H1 (cell line): ENCODE measurements at regions not wholly inside any gene's neighbourhood (a gene's known extent, or its start where the extent isn't known, plus 50 kb on each side); places are given as distances from the start of the nearest gene placed in this dataset.

Experiments used
- CTCF ChIA-PET: fragments of 300-600 bp; sonication (Branson Sonifier 250); formaldehyde crosslinking; loops from one replicate; lab custom pipeline; 2021; ENCODE audit not compliant: partially characterized antibody; lab: Charles Lee
- POLR2A ChIA-PET: fragments of 300-600 bp; sonication (Branson Sonifier 250); formaldehyde crosslinking; loops from one replicate; lab custom pipeline; 2021; ENCODE audit warnings: inconsistent platforms; ENCODE audit not compliant: partially characterized antibody; lab: Charles Lee
- DNase-seq, 2 experiments: peaks; one replicate each; pipeline versions ENCODE4 v3.0.0 to v3.0.0-alpha.2; 2010 to 2022; ENCODE audit warnings: low spot score in 2 of 2, low read depth in 1 of 2, mixed read lengths in 1 of 2
- FAIRE-seq: peaks from 2 replicates; lab custom pipeline; 2011; peaks lifted over from hg19 to GRCh38; lab: Jason Lieb, UNC
- H2AFZ ChIP-seq: 2 replicates; pipeline ENCODE4 v1.8.1; 2012; ENCODE audit warnings: low read length, inconsistent platforms
- H2AK5ac ChIP-seq: 2 replicates; pipeline ENCODE4 v1.6.1; 2013; ENCODE audit warnings: low read depth, low read length
- H2BK120ac ChIP-seq: replicated peaks from 2 replicates; pipeline ENCODE3; 2013; ENCODE audit warnings: low read depth, low read length, inconsistent platforms
- H2BK12ac ChIP-seq: 2 replicates; pipeline ENCODE4 v1.6.1; 2013; ENCODE audit warnings: low read depth, low read length
- H2BK15ac ChIP-seq: 2 replicates; pipeline ENCODE4 v1.6.1; 2013; ENCODE audit warnings: low read length
- H2BK20ac ChIP-seq: 2 replicates; pipeline ENCODE4 v1.6.1; 2013; ENCODE audit warnings: low read length
- H2BK5ac ChIP-seq: 2 replicates; pipeline ENCODE4 v1.6.1; 2013; ENCODE audit warnings: low read depth, low read length
- H3K14ac ChIP-seq: 2 replicates; pipeline ENCODE4 v1.6.1; 2013; ENCODE audit warnings: inconsistent platforms; ENCODE audit not compliant: insufficient read length
- H3K18ac ChIP-seq: 2 replicates; pipeline ENCODE4 v1.6.1; 2013; ENCODE audit warnings: low read length; ENCODE audit errors: extremely low read depth
- H3K23ac ChIP-seq: 2 replicates; pipeline ENCODE4 v1.6.1; 2013; ENCODE audit warnings: inconsistent platforms; ENCODE audit not compliant: insufficient read length
- H3K23me2 ChIP-seq: 2 replicates; pipeline ENCODE4 v1.6.1; 2013; ENCODE audit warnings: low read depth, low read length
- H3K27ac ChIP-seq: 2 replicates; pipeline ENCODE4 v1.6.1; 2011; ENCODE audit warnings: low read depth, low read length, inconsistent platforms
- H3K27me3 ChIP-seq, 4 experiments: replicated peaks in 1 of 4; 1 replicate in 1 of 4; 2 replicates in 3 of 4; pipeline versions ENCODE4 v1.6.1 to v1.8.1; 2011 to 2013; ENCODE audit warnings: low read length in 3 of 4, mild to moderate bottlenecking in 3 of 4, inconsistent platforms in 2 of 4, mixed read lengths in 2 of 4, moderate library complexity in 1 of 4; ENCODE audit not compliant: control insufficient read depth in 3 of 4, insufficient read depth in 3 of 4; ENCODE audit errors: extremely low read depth in 1 of 4
- H3K36me3 ChIP-seq, 4 experiments: 2 replicates each; pipeline versions ENCODE4 v1.6.1 to v1.8.1; 2011 to 2013; ENCODE audit warnings: mild to moderate bottlenecking in 4 of 4, low read length in 3 of 4, moderate library complexity in 2 of 4, control low read depth in 1 of 4, inconsistent platforms in 1 of 4; ENCODE audit not compliant: insufficient read depth in 4 of 4, control insufficient read depth in 2 of 4
- H3K4ac ChIP-seq: replicated peaks from 2 replicates; pipeline ENCODE3; 2013; ENCODE audit warnings: low read length, low read depth, mixed read lengths, inconsistent platforms; ENCODE audit not compliant: insufficient read length
- H3K4me1 ChIP-seq, 4 experiments: replicated peaks in 1 of 4; 1 replicate in 1 of 4; 2 replicates in 3 of 4; pipeline versions ENCODE4 v1.6.1 to v1.8.1; 2011 to 2013; ENCODE audit warnings: low read length in 3 of 4, inconsistent platforms in 2 of 4, mixed read lengths in 1 of 4; ENCODE audit not compliant: insufficient read depth in 4 of 4, control insufficient read depth in 3 of 4
- H3K4me2 ChIP-seq, 2 experiments: 2 replicates each; pipeline versions ENCODE4 v1.6.1 to v1.8.1; 2011 to 2013; ENCODE audit warnings: low read depth in 2 of 2, low read length in 2 of 2, control low read depth in 1 of 2, inconsistent platforms in 1 of 2, mild to moderate bottlenecking in 1 of 2; ENCODE audit not compliant: insufficient read depth in 1 of 2
- H3K4me3 ChIP-seq, 4 experiments: fragments of 200-600, 300-600 bp in 1 of 4; sonication (generic), shearing (Covaris generic), sonication (Bioruptor Twin) in 1 of 4; 2 replicates each; pipeline versions ENCODE4 v1.5.1 to v1.8.1; 2011 to 2016; ENCODE audit warnings: low read length in 4 of 4, low read depth in 3 of 4, control low read depth in 2 of 4, inconsistent platforms in 2 of 4, mild to moderate bottlenecking in 2 of 4, mixed read lengths in 1 of 4, moderate library complexity in 1 of 4; ENCODE audit not compliant: insufficient read depth in 2 of 4; ENCODE audit errors: extremely low read depth in 1 of 4
- H3K56ac ChIP-seq: replicated peaks from 2 replicates; pipeline ENCODE3; 2013; ENCODE audit warnings: low read depth, mild to moderate bottlenecking, mixed read lengths, low read length, inconsistent platforms; ENCODE audit not compliant: insufficient read length
- H3K79me1 ChIP-seq: 2 replicates; pipeline ENCODE4 v1.6.1; 2013; ENCODE audit warnings: low read depth, low read length, control low read depth
- H3K79me2 ChIP-seq, 2 experiments: 2 replicates each; pipeline versions ENCODE4 v1.6.1 to v1.8.1; 2012 to 2013; ENCODE audit warnings: low read length in 2 of 2, mild to moderate bottlenecking in 2 of 2, inconsistent platforms in 1 of 2; ENCODE audit not compliant: insufficient read depth in 2 of 2, control insufficient read depth in 1 of 2
- H3K9ac ChIP-seq, 4 experiments: replicated peaks in 1 of 4; 1 replicate in 1 of 4; 2 replicates in 3 of 4; pipeline versions ENCODE4 v1.6.1 to v1.8.1; 2011 to 2013; ENCODE audit warnings: low read depth in 3 of 4, low read length in 3 of 4, control low read depth in 2 of 4, mild to moderate bottlenecking in 2 of 4, moderate library complexity in 2 of 4, inconsistent platforms in 1 of 4; ENCODE audit errors: extremely low read depth in 1 of 4
- H3K9me3 ChIP-seq, 2 experiments: 2 replicates each; pipeline versions ENCODE4 v1.6.1 to v1.8.1; 2012 to 2013; ENCODE audit warnings: mild to moderate bottlenecking in 2 of 2, moderate library complexity in 2 of 2, control low read depth in 1 of 2, inconsistent platforms in 1 of 2, low read depth in 1 of 2, low read length in 1 of 2, mixed read lengths in 1 of 2; ENCODE audit not compliant: insufficient read depth in 2 of 2
- H4K20me1 ChIP-seq, 2 experiments: replicated peaks in 1 of 2; 2 replicates each; pipeline versions ENCODE3 to v1.8.1; 2011 to 2013; ENCODE audit warnings: inconsistent platforms in 2 of 2, low read length in 2 of 2, mild to moderate bottlenecking in 1 of 2; ENCODE audit not compliant: insufficient read depth in 2 of 2, control insufficient read depth in 1 of 2
- H4K5ac ChIP-seq: 2 replicates; pipeline ENCODE4 v1.6.1; 2013; ENCODE audit warnings: low read length, low read depth, mixed read lengths, inconsistent platforms; ENCODE audit not compliant: insufficient read length
- H4K8ac ChIP-seq: 2 replicates; pipeline ENCODE4 v1.8.0; 2013; ENCODE audit warnings: mild to moderate bottlenecking, moderate library complexity, low read length, inconsistent platforms; ENCODE audit not compliant: insufficient read depth; ENCODE audit errors: extremely low read depth
- H4K91ac ChIP-seq: replicated peaks from 2 replicates; pipeline ENCODE3; 2013; ENCODE audit warnings: low read length, mixed read lengths, inconsistent platforms; ENCODE audit not compliant: insufficient read length
- EZH2 ChIP-seq: fragments of 200-600 bp; sonication (generic); IDR thresholded peaks from 2 replicates; pipeline ENCODE4 v1.7.1; 2012; ENCODE audit warnings: low read depth, mild to moderate bottlenecking, moderate library complexity, low read length, inconsistent platforms; ENCODE audit not compliant: severe bottlenecking
- KDM1A ChIP-seq: fragments of 200-600, 300-600 bp; sonication (generic); IDR thresholded peaks from 2 replicates; pipeline ENCODE4 v1.7.1; 2016; ENCODE audit warnings: mild to moderate bottlenecking, low read length, borderline replicate concordance
- SIN3A ChIP-seq, 2 experiments: IDR thresholded peaks in 1 of 2; conservative IDR thresholded peaks in 1 of 2; 2 replicates each; pipeline ENCODE4 v1.6.1; 2011 to 2012; ENCODE audit warnings: low read length in 2 of 2, improper control_type of control experiment in 1 of 2, low read depth in 1 of 2, mild to moderate bottlenecking in 1 of 2
- SRF ChIP-seq: IDR thresholded peaks from 2 replicates; pipeline ENCODE4 v1.6.1; 2011; ENCODE audit warnings: mild to moderate bottlenecking, low read depth, low read length, moderate library complexity
- WGBS, 2 experiments: shearing (Covaris generic) in 1 of 2; methylation state at CpG; one replicate each; pipeline versions ENCODE4 v1.1.6 to v1.1.7; 2013 to 2015; ENCODE audit warnings: low lambda C conversion rate in 2 of 2, mixed read lengths in 2 of 2, inconsistent platforms in 1 of 2, low coverage in 1 of 2, missing lambda C conversion rate in 1 of 2; ENCODE audit not compliant: insufficient replicate concordance in 2 of 2, insufficient coverage in 1 of 2, insufficient read length in 1 of 2; ENCODE audit errors: extremely low coverage in 1 of 2, missing lambda C conversion rate in 1 of 2; 5-methylcytosine and 5-hydroxymethylcytosine counted together

GRCh38 chr6:21907291-21907690 is 313.7 kb downstream of the SOX4 start:
- Histone ChIP-seq H2BK12ac (no peak overlapping the region), H2BK15ac (no peak overlapping the region), H4K91ac (no peak overlapping the region), H3K9ac (no peak overlapping the region), H3K79me2 (peaks cover 0 to 33% of the 10 kb centered on the region in 2 experiments; a peak in 2 of 4 replicates), H3K27ac (no peak overlapping the region), H3K4me3 (no peak overlapping the region), H3K9me3 (no peaks in the 10 kb centered on the region), H2AFZ (no peak overlapping the region), H4K20me1 (no peaks in the 10 kb centered on the region), H3K79me1 (no peaks in the 10 kb centered on the region; the same call in 1 of the 2 replicates), H2BK120ac (no peak overlapping the region), H3K18ac (no peak overlapping the region), H2BK20ac (no peak overlapping the region), H3K23ac (no peak overlapping the region), H3K36me3 (no peaks in the 10 kb centered on the region; a peak in 1 of 8 replicates), H3K27me3 (no peaks in the 10 kb centered on the region), H2AK5ac (no peak overlapping the region), H3K56ac (no peak overlapping the region), H3K4me1 (peaks cover 0 to 6% (median 5%) of the 10 kb centered on the region in 4 experiments; a peak in 4 of 7 replicates), H3K14ac (no peak overlapping the region), H4K8ac (no peak overlapping the region), H2BK5ac (no peak overlapping the region)
- POLR2A ChIA-PET, result no interaction called here
- WGBS, 2 experiments, result 87% methylated on average over 4 of the region's 4 CpGs; no CpG with 5 or more reads in 1 of the 2 experiments
- no peak for FAIRE-seq
- CTCF ChIA-PET, result no interaction called here
- TF ChIP-seq SRF (no peak), SIN3A (conservative IDR thresholded peaks at IDR 0.05 in 1 of 2, IDR thresholded peaks at IDR 0.05 in 1 of 2; ENCODE audit: low read depth in 1 of 2, low read length in 2 of 2) (no peak), EZH2 (no peak), KDM1A (no peak)
- TF ChIP-seq, all 59 proteins: peak for 0
- Histone ChIP-seq H3K4me2 (no peak overlapping the region), H4K5ac (no peak overlapping the region), H3K23me2 (no peaks in the 10 kb centered on the region), H3K4ac (no peak overlapping the region)
- no peak for DNase-seq
